ENCODE measurements at regions not wholly inside any gene's neighbourhood (a gene's known extent, or its start where the extent isn't known, plus 50 kb on each side); places are given as distances from the start of the nearest gene placed in this dataset.
"Not testable (repeated sequence)": the region's sequence is repeated elsewhere in the genome, so short reads cannot be mapped to it uniquely, and the experiment has no call there.

DNA sequence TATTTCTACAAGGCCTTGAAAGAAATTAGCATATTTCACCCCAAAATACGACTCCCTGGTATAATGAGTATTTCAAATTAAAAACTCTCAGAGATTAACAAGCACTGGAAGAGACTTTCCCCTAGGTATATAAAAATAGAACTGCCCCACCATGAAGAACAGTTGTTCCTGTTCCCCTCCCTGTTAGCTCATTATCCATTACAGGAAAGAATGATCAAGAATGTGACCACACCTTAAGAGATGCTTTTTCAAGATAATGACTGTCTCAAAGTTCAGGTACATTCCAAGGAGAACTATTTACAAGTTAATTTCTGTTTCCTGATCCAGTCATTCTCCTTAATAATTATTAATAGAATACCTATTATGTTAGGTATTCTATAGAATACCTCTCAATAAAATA is 1220.6 kb upstream of the CDH2 start:
- TF ChIP-seq, protein P1, sequence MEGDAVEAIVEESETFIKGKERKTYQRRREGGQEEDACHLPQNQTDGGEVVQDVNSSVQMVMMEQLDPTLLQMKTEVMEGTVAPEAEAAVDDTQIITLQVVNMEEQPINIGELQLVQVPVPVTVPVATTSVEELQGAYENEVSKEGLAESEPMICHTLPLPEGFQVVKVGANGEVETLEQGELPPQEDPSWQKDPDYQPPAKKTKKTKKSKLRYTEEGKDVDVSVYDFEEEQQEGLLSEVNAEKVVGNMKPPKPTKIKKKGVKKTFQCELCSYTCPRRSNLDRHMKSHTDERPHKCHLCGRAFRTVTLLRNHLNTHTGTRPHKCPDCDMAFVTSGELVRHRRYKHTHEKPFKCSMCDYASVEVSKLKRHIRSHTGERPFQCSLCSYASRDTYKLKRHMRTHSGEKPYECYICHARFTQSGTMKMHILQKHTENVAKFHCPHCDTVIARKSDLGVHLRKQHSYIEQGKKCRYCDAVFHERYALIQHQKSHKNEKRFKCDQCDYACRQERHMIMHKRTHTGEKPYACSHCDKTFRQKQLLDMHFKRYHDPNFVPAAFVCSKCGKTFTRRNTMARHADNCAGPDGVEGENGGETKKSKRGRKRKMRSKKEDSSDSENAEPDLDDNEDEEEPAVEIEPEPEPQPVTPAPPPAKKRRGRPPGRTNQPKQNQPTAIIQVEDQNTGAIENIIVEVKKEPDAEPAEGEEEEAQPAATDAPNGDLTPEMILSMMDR (IDR thresholded peaks at IDR 0.05; ENCODE audit: borderline replicate concordance, insufficient read depth, low read depth, low read length): no peak
- no peak overlapping the region for H3K4me3 ChIP-seq (ENCODE audit: low read depth, low read length)

DNA sequence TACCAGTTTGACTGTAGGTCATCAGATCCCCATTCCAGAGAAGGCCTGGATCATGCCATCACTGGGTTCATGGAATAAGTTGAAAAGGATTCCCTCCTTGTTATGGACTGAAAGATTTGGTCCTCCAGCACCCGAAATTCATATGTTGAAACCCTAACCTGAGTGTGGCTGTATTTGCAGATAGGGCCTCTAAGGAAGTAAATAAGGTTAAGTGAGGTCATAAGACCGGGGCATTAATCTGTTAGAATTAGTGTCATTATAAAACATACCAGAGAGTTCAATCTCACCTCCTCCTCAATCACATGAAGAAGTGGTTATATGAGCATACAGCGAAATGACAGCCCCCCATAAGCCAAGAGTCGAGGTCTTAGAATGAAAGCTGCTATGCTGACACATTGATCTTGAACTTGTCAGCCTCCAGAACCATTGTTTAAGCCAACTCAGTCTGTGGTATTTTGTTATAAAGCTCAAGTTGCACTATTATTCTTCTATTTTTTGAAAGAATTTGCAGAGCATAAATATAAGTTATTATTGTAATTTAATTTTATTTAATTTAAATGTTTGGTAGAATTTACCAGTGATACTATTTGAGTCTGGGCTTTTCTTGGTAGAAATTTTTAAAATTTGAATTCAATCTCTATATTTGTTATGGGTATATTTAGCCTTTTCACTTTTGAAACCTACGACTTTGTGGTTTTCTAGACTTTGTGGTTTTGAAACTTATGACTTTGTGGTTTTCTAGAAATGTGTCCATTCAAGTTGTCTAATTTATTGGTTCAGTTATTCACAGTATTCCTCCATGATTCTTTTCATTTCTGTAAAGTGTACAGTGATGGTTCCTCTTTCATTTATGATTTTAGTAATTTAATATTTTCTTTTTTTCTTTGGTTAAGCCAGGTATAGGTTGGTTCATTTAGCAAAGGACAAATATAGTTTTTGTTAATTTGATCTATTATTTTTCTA is 1206.7 kb upstream of the CDH2 start:
- H3K4me3 ChIP-seq (ENCODE audit: low read depth, low read length): no peak overlapping the region
- TF ChIP-seq, protein P1 (IDR thresholded peaks at IDR 0.05; ENCODE audit: borderline replicate concordance, insufficient read depth, low read depth, low read length): no peak

DNA sequence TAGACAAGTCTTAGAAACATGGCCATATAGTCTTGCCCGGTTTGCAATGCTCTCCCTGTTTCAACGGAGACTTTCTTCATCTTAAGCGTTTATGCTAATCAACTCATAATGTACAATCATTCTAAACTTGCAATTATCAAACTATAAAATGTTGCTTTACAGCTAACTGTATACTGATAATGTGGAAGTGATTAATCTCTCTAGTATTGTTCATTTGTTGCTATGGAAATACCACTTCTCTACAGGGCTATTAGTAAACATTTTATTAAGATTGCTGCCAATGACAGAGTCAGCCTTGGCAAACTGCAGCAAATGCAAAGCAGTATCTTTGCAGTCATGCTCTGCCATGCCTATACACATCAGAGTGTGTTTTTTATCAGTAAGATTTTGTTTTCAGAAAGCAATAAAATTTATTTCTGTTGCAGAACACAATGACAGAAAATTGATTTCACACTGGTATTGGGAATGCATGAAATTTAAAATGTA is 1201.8 kb upstream of the CDH2 start:
- TF ChIP-seq, protein P1 (IDR thresholded peaks at IDR 0.05; ENCODE audit: borderline replicate concordance, insufficient read depth, low read depth, low read length): no peak

DNA sequence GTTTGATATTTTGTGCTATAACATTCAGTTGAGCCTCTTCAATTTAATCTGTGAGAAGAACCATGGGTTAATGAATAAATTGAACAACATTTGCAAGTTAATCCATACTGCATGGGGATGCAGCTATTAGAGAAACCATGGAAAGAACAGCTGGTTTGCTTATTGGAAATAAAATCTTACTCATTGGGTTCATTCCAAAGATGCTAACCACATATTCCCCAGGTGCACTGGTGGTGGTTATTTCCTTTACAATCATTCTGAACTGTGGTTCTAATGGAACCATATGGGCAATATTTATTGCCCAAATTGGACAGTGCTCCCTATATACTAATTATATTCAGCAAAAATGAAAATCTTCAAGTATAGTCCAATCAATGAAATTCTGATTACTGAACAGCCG is 1200.4 kb upstream of the CDH2 start:
- TF ChIP-seq, protein P1 (IDR thresholded peaks at IDR 0.05; ENCODE audit: borderline replicate concordance, insufficient read depth, low read depth, low read length): no peak
- H3K4me3 ChIP-seq (ENCODE audit: low read depth, low read length): no peak overlapping the region

More for the DNA sequence above, 1201.8 kb upstream of the CDH2 start:
- no peak overlapping the region for H3K4me3 ChIP-seq (ENCODE audit: low read depth, low read length)

DNA sequence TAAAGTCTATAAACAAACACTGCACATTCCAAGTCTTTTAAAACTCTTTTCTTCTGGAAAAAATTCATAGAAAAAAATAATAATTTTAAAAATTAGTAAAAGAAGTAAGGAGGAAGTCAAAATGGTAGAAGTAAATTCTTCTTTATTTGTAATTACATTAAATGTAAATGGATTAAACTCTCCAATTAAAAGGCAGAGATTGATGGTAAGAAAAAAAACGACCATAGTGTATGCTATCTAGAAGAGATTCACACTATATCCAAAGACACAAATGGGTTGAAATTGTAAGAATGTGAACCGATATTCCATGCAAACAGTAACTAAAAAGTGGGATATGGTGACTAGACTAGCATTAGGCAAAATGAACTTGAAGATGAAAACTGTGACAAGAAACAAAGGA is 1196.1 kb upstream of the CDH2 start:
- H3K4me3 ChIP-seq (ENCODE audit: low read depth, low read length): no peak overlapping the region
- TF ChIP-seq, protein P1 (IDR thresholded peaks at IDR 0.05; ENCODE audit: borderline replicate concordance, insufficient read depth, low read depth, low read length): no peak

DNA sequence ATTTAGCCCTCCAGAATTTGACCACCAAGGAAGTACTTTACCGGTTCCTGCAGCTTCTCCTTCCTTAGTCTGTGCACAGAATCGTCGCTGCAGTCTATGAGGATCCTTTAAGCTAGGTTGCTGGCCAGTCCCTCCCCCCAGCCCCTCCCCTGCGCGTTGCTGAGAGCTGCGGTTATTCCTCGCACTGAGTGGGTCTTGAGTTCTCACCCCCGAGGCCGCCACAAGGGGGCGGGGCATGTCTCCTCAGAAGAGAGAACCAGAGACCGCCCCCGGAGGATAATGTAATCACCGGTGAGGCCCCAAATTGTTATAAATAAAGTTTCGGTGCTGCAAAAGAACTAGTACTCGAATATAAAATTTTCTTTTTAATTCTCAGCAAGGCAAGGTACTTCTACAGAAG is 1184.9 kb upstream of the CDH2 start:
- TF ChIP-seq, protein P1 (IDR thresholded peaks at IDR 0.05; ENCODE audit: borderline replicate concordance, insufficient read depth, low read depth, low read length): no peak
- H3K4me3 ChIP-seq (ENCODE audit: low read depth, low read length): no peak overlapping the region

DNA sequence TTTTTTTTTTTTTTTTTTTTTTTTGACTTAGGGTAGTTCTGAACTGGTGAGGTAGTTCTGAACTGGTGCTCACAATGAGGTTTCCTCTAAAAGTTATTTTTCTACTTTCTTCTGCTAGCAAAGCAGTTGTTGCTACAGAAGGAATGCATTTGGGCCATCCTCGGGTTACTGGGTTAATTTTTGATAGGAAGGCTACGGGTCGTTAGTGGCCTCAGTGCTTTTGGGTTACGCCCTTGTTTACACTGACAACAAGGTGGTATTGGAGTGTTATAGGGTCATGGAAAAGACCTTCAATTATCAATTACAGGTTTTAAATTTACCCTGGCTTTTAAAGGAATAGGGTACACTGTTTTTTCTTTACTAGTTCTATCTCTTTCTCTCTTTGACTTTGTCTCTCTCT is 1183.7 kb upstream of the CDH2 start:
- H3K4me3 ChIP-seq (ENCODE audit: low read depth, low read length): not testable (repeated sequence)

DNA sequence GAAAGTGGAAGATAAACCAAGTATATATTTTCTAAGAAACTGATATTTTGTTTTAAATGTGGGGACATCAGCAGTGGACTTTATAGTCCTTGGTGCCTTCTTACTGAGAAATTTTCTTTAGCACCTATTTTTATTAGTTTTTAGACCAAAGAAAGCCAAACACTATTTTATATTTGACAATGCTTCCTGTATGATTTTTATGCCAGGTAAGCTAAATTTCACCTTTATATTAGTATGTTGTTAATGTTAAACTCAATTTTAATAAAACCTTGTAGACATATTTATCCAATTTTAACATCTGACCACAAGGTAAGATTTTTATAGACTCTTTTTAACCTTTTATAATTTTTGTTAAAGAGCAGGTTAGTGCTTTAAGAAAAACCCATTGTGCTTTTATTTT is 1182.3 kb upstream of the CDH2 start:
- not testable (repeated sequence) for H3K4me3 ChIP-seq (ENCODE audit: low read depth, low read length)

All from GM12875 (cell line).